Heart left ventricle (tissue), 16 donors: ENCODE measurements at regions not wholly inside any gene's neighbourhood (a gene's known extent, or its start where the extent isn't known, plus 50 kb on each side); places are given as distances from the start of the nearest gene placed in this dataset.

ENCODE experiments used
- ATAC-seq, 4 donors: fragments of 200-7000 bp; cut with Tn5 transposase; one replicate each; pipeline ENCODE4 v1.9.1; 2020 to 2022; ENCODE audit warnings: moderate library complexity in 4 of 4, mild to moderate bottlenecking in 3 of 4, moderate number of reproducible peaks in 1 of 4
- DNase-seq, 5 donors: peaks; one replicate each; pipeline ENCODE4 v3.0.0-alpha.2; 2020
- H3K27ac ChIP-seq, 12 donors: fragments of 200-600 bp; sonication (generic) in 4 of 12; one replicate each; pipeline versions ENCODE4 v1.5.0 to v1.8.0; 2016 to 2022; ENCODE audit warnings: mild to moderate bottlenecking in 2 of 12
- H3K27me3 ChIP-seq, 9 donors: fragments of 200-600 bp; sonication (generic) in 2 of 9; one replicate each; pipeline versions ENCODE4 v1.5.1 to v1.8.0; 2016 to 2022; ENCODE audit warnings: mild to moderate bottlenecking in 3 of 9
- H3K36me3 ChIP-seq, 9 donors: fragments of 200-600 bp; sonication (generic) in 2 of 9; one replicate each; pipeline versions ENCODE4 v1.5.0 to v1.8.0; 2018 to 2022; ENCODE audit warnings: mild to moderate bottlenecking in 2 of 9
- H3K4me1 ChIP-seq, 12 donors: fragments of 200-600 bp; sonication (generic) in 4 of 12; one replicate each; pipeline versions ENCODE4 v1.5.0 to v1.8.0; 2016 to 2022; ENCODE audit warnings: mild to moderate bottlenecking in 3 of 12
- H3K4me3 ChIP-seq, 12 donors: fragments of 200-600 bp; sonication (generic) in 4 of 12; one replicate each; pipeline versions ENCODE4 v1.5.0 to v1.8.0; 2017 to 2022; ENCODE audit warnings: mild to moderate bottlenecking in 9 of 12, moderate library complexity in 4 of 12
- H3K9me3 ChIP-seq, 12 donors: fragments of 200-600 bp; sonication (generic) in 4 of 12; one replicate each; pipeline versions ENCODE4 v1.5.0 to v1.8.0; 2016 to 2022; ENCODE audit warnings: mild to moderate bottlenecking in 1 of 12
- CTCF ChIP-seq, 12 donors: fragments of 200-600 bp; sonication (generic) in 4 of 12; IDR thresholded peaks; one replicate each; pipeline versions ENCODE4 v1.5.0 to v1.8.0; 2018 to 2022; ENCODE audit warnings: antibody characterized with exemption in 12 of 12, mild to moderate bottlenecking in 5 of 12
- POLR2A ChIP-seq, 2 donors: fragments of 450-650 bp; IDR thresholded peaks; one replicate each; pipeline ENCODE4 v1.6.1; 2017; ENCODE audit warnings: antibody characterized with exemption in 2 of 2, mild to moderate bottlenecking in 2 of 2, moderate library complexity in 2 of 2
- WGBS, 4 donors: extraction: QIAGEN DNeasy Blood & Tissue Kit in 2 of 4; methylation state at CpG; one replicate each; pipeline versions ENCODE4 v1.1.5 to v1.1.7; 2013 to 2018; 5-methylcytosine and 5-hydroxymethylcytosine counted together
- intact Hi-C, 10 donors: fragments of 100-400 bp; cut with DNase I; formaldehyde crosslinking; loops; one replicate each; pipeline versions ENCODE4 v1.11.1 to v1.14.2; 2022
- donor health status: ischemic (EF 13 %, LVEDD 7.1; RV severe dilation, severe dysfunction).
- donor health status: healthy with polysubstance abuse.
- donor health status: DM: no; HTN: yes; CAD: no.
- donor health status: DM: no; HTN: no; CAD: no.
- donor health status: ischemic (EF 25% LVEDD 6.9; RV normal size, moderate dysfunction).
- donor health status: ischemic (EF 25% LVEDD 5.7; RV mildly dilated, moderate dysfunction).
- donor health status: healthy.
- donor health status: DM: yes; HTN: yes; CAD: no.
- donor health status: ischemic (EF 35%, LVEDD 5.7; RV mildly dilated, moderate dysfunction).
- donor health status: nonischemic (EF 11% LVEDD 7.7; RV severe dilation, severe dysfunction).
- donor health status: DM: yes; HTN: yes; CAD: no.
- donor health status: PGD.
- donor health status: ischemic (EF 29% LVEDD 5.4; RV normal size, mild dysfunction).
- donor health status: nonischemic (EF 23%, LVEDD 6.1; RV moderate dilation, normal function).

- WGBS, 4 donors, result 55 to 71% (median 68%) methylated on average over 1 of the region's 1 CpG
- Histone ChIP-seq H3K36me3 (no peaks in the 10 kb centered on the region), H3K27ac (no peak overlapping the region), H3K4me1 (peaks cover 0 to 21% (median 0%) of the 10 kb centered on the region in 12 donors), H3K9me3 (peaks cover 0 to 6% (median 0%) of the 10 kb centered on the region in 12 donors), H3K27me3 (no peaks in the 10 kb centered on the region), H3K4me3 (no peak overlapping the region)
- ATAC-seq (no peak), DNase-seq (no peak)
- intact Hi-C loops, result no loop called here
- no peak for TF ChIP-seq POLR2A (IDR thresholded peaks at IDR 0.05)
Measured at GRCh38 chr4:144902614-144903013, 195.4 kb downstream of the ANAPC10 start.

GRCh38 chr4:144903953-144904711 is 193.9 kb downstream of the ANAPC10 start:
- H3K36me3 ChIP-seq, result no peaks in the 10 kb centered on the region
- H3K27ac ChIP-seq, result no peak overlapping the region
- no peaks in the 10 kb centered on the region for H3K27me3 ChIP-seq
- intact Hi-C loops, result no loop called here
- H3K4me3 ChIP-seq, result no peak overlapping the region
- DNase-seq (no peak), ATAC-seq (peak; percentile 37 to 91 (median 60))
- peaks cover 0 to 21% (median 0%) of the 10 kb centered on the region in 12 donors for H3K4me1 ChIP-seq
- no peaks in the 10 kb centered on the region for H3K9me3 ChIP-seq
- TF ChIP-seq CTCF (IDR thresholded peaks at IDR 0.05), result no peak
- no peak for TF ChIP-seq POLR2A (IDR thresholded peaks at IDR 0.05)
- 57 to 67% (median 63%) methylated on average over 3 of the region's 3 CpGs for WGBS, 4 donors

GRCh38 chr4:144905286-144905685 is 192.7 kb downstream of the ANAPC10 start:
- no peaks in the 10 kb centered on the region for H3K27me3 ChIP-seq
- 28 to 44% (median 31%) methylated on average over 2 of the region's 2 CpGs for WGBS, 4 donors
- H3K4me1 ChIP-seq, result peaks cover 0 to 21% (median 0%) of the 10 kb centered on the region in 12 donors
- H3K36me3 ChIP-seq, result no peaks in the 10 kb centered on the region
- no peaks in the 10 kb centered on the region for H3K9me3 ChIP-seq
- no peak overlapping the region for H3K27ac ChIP-seq
- ATAC-seq (no peak), DNase-seq (no peak)
- H3K4me3 ChIP-seq, result no peak overlapping the region
- intact Hi-C loops, result no loop called here
- TF ChIP-seq POLR2A (IDR thresholded peaks at IDR 0.05) (no peak), CTCF (IDR thresholded peaks at IDR 0.05) (no peak)

GRCh38 chr4:144906181-144906925 is 191.6 kb downstream of the ANAPC10 start:
- Histone ChIP-seq H3K27me3 (no peaks in the 10 kb centered on the region), H3K27ac (peak overlapping the region in 1 of 12 donors; percentile 38), H3K36me3 (no peaks in the 10 kb centered on the region), H3K4me1 (peaks cover 0 to 21% (median 0%) of the 10 kb centered on the region in 12 donors), H3K9me3 (no peaks in the 10 kb centered on the region), H3K4me3 (no peak overlapping the region)
- TF ChIP-seq POLR2A (IDR thresholded peaks at IDR 0.05) (no peak), CTCF (IDR thresholded peaks at IDR 0.05) (no peak)
- 30 to 43% (median 36%) methylated on average over 6 of the region's 6 CpGs for WGBS, 4 donors
- intact Hi-C loops, result no loop called here
- ATAC-seq (peak in 3 of 4 donors; percentile 30 to 48 (median 41)), DNase-seq (peak in 1 of 5 donors; percentile 25)
